Mesenchymal stem cell (in vitro differentiated cells and primary cell): ENCODE measurements at regions not wholly inside any gene's neighbourhood (a gene's known extent, or its start where the extent isn't known, plus 50 kb on each side); places are given as distances from the start of the nearest gene placed in this dataset.

Source experiments
- DNase-seq: peaks from one replicate; pipeline ENCODE4 v3.0.0-alpha.2; 2013
- H2AFZ ChIP-seq: one replicate; pipeline ENCODE4 v1.6.1; 2013; ENCODE audit warnings: low read depth, mild to moderate bottlenecking, control low read depth, inconsistent platforms, low read length, moderate library complexity
- H2AK5ac ChIP-seq: 2 replicates; pipeline ENCODE4 v1.6.1; 2013; ENCODE audit warnings: low read length, moderate library complexity, mild to moderate bottlenecking, inconsistent platforms; ENCODE audit not compliant: severe bottlenecking
- H2BK120ac ChIP-seq: one replicate; pipeline ENCODE4 v1.6.1; 2013; ENCODE audit warnings: low read depth, mild to moderate bottlenecking, inconsistent platforms, low read length, moderate library complexity
- H2BK12ac ChIP-seq, 2 experiments: one replicate each; pipeline ENCODE4 v1.6.1; 2013; ENCODE audit warnings: inconsistent platforms in 2 of 2, low read length in 2 of 2, mild to moderate bottlenecking in 2 of 2, moderate library complexity in 2 of 2, control low read depth in 1 of 2
- H2BK15ac ChIP-seq: one replicate; pipeline ENCODE4 v1.6.1; 2013; ENCODE audit warnings: mild to moderate bottlenecking, low read depth, inconsistent platforms; ENCODE audit not compliant: poor library complexity, severe bottlenecking
- H2BK5ac ChIP-seq: 2 replicates; pipeline ENCODE4 v1.6.1; 2013; ENCODE audit warnings: low read depth, mild to moderate bottlenecking, low read length, control low read depth, inconsistent platforms; ENCODE audit not compliant: poor library complexity, severe bottlenecking
- H3K14ac ChIP-seq, 2 experiments: one replicate each; pipeline ENCODE4 v1.6.1; 2013; ENCODE audit warnings: inconsistent platforms in 2 of 2, low read length in 2 of 2, control low read depth in 1 of 2, mild to moderate bottlenecking in 1 of 2, moderate library complexity in 1 of 2
- H3K18ac ChIP-seq, 2 experiments: one replicate each; pipeline ENCODE4 v1.6.1; 2013; ENCODE audit warnings: inconsistent platforms in 2 of 2, low read length in 2 of 2, control low read depth in 1 of 2, low read depth in 1 of 2, mild to moderate bottlenecking in 1 of 2
- H3K23ac ChIP-seq, 2 experiments: one replicate each; pipeline ENCODE4 v1.6.1; 2013; ENCODE audit warnings: inconsistent platforms in 2 of 2, low read length in 2 of 2, mild to moderate bottlenecking in 2 of 2, moderate library complexity in 2 of 2, control low read depth in 1 of 2
- H3K27ac ChIP-seq: 2 replicates; pipeline ENCODE4 v1.5.1; 2013; ENCODE audit warnings: mild to moderate bottlenecking, moderate library complexity, low read length, control low read depth, inconsistent platforms; ENCODE audit not compliant: poor library complexity, severe bottlenecking
- H3K27me3 ChIP-seq, 2 experiments: 2 replicates each; pipeline versions ENCODE4 v1.6.1 to v1.7.0; 2013; ENCODE audit warnings: low read length in 2 of 2, mild to moderate bottlenecking in 2 of 2, moderate library complexity in 2 of 2, control low read depth in 1 of 2, inconsistent platforms in 1 of 2; ENCODE audit not compliant: control insufficient read depth in 1 of 2, insufficient read depth in 1 of 2
- H3K36me3 ChIP-seq, 2 experiments: 2 replicates each; pipeline versions ENCODE4 v1.6.1 to v1.7.0; 2013; ENCODE audit warnings: low read length in 2 of 2, control low read depth in 1 of 2, inconsistent platforms in 1 of 2, low read depth in 1 of 2, mild to moderate bottlenecking in 1 of 2; ENCODE audit not compliant: insufficient read depth in 2 of 2, control insufficient read depth in 1 of 2
- H3K4ac ChIP-seq, 2 experiments: one replicate each; pipeline ENCODE4 v1.6.1; 2013; ENCODE audit warnings: inconsistent platforms in 2 of 2, low read length in 2 of 2, mild to moderate bottlenecking in 2 of 2, moderate library complexity in 2 of 2, control low read depth in 1 of 2, low read depth in 1 of 2
- H3K4me1 ChIP-seq: 2 replicates; pipeline ENCODE4 v1.6.1; 2013; ENCODE audit warnings: low read depth, low read length, control low read depth; ENCODE audit not compliant: control insufficient read depth, insufficient read depth
- H3K4me2 ChIP-seq: 2 replicates; pipeline ENCODE4 v1.6.1; 2013; ENCODE audit warnings: low read length, mild to moderate bottlenecking, inconsistent platforms; ENCODE audit not compliant: poor library complexity, severe bottlenecking
- H3K4me3 ChIP-seq, 2 experiments: 2 replicates each; pipeline versions ENCODE4 v1.5.1 to v1.7.0; 2013; ENCODE audit warnings: low read length in 2 of 2, mild to moderate bottlenecking in 2 of 2, control low read depth in 1 of 2, low read depth in 1 of 2; ENCODE audit not compliant: insufficient read depth in 1 of 2
- H3K79me1 ChIP-seq: replicated peaks from 2 replicates; pipeline ENCODE4 v1.6.1; 2013; ENCODE audit warnings: mild to moderate bottlenecking, control low read depth, low read length, inconsistent platforms; ENCODE audit not compliant: poor library complexity, severe bottlenecking
- H3K9ac ChIP-seq: 2 replicates; pipeline ENCODE4 v1.7.0; 2013; ENCODE audit warnings: mild to moderate bottlenecking, low read length, moderate library complexity
- H3K9me3 ChIP-seq: 2 replicates; pipeline ENCODE4 v1.7.0; 2013; ENCODE audit warnings: mild to moderate bottlenecking, low read length; ENCODE audit not compliant: control insufficient read depth
- H4K8ac ChIP-seq: one replicate; pipeline ENCODE4 v1.6.1; 2013; ENCODE audit warnings: inconsistent platforms, mild to moderate bottlenecking, low read length, moderate library complexity
- H4K91ac ChIP-seq: one replicate; pipeline ENCODE4 v1.6.1; 2013; ENCODE audit warnings: mild to moderate bottlenecking, low read length, inconsistent platforms
- WGBS: methylation state at CpG from one replicate; pipeline ENCODE4 v1.1.7; 2013; ENCODE audit warnings: mixed read lengths; 5-methylcytosine and 5-hydroxymethylcytosine counted together

DNA sequence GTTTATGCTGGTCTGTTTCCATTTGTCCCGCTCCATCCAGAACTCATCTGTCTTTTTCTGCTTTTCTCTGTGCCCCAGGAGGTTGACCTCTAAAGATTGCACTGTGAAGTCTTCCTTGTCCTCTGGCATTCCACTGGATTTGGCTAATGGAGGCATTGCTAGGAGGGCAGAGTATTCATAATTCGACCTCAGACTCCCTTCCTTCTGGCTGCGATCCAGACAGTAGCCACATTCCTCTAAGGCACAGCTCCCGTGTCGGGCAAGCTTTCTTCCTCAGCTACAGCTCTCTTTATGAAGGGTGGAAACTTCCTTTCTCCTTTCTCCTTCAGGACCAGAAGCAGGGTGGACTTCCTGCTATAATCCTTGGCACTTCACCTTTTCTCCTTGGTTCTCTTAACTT lies 175.9 kb downstream of the BAMBI start:
- no peak overlapping the region for H3K23ac ChIP-seq
- H2AK5ac ChIP-seq: no peak overlapping the region
- H3K27me3 ChIP-seq: peaks cover 0 to 52% of the 10 kb centered on the region in 2 experiments
- H3K4ac ChIP-seq: no peak overlapping the region
- H3K9ac ChIP-seq: no peak overlapping the region
- no peak overlapping the region for H4K8ac ChIP-seq
- H3K4me2 ChIP-seq: no peak overlapping the region
- H2BK15ac ChIP-seq: no peak overlapping the region
- peak overlapping the region; percentile 8 for H3K27ac ChIP-seq
- peak overlapping the region in 1 of 2 experiments; percentile 6 for H2BK12ac ChIP-seq
- H3K79me1 ChIP-seq: no peaks in the 10 kb centered on the region
- H2AFZ ChIP-seq: no peak overlapping the region
- H2BK120ac ChIP-seq: no peak overlapping the region
- peaks cover 3% of the 10 kb centered on the region for H3K4me1 ChIP-seq
- H3K18ac ChIP-seq: no peak overlapping the region
- WGBS: 52% methylated on average over 5 of the region's 5 CpGs
- peak; percentile 47 for DNase-seq
- H4K91ac ChIP-seq: no peak overlapping the region
- H3K4me3 ChIP-seq: no peak overlapping the region
- H3K14ac ChIP-seq: no peak overlapping the region
- H3K9me3 ChIP-seq: peaks cover 5% of the 10 kb centered on the region
- no peak overlapping the region for H2BK5ac ChIP-seq
- no peaks in the 10 kb centered on the region for H3K36me3 ChIP-seq

DNA sequence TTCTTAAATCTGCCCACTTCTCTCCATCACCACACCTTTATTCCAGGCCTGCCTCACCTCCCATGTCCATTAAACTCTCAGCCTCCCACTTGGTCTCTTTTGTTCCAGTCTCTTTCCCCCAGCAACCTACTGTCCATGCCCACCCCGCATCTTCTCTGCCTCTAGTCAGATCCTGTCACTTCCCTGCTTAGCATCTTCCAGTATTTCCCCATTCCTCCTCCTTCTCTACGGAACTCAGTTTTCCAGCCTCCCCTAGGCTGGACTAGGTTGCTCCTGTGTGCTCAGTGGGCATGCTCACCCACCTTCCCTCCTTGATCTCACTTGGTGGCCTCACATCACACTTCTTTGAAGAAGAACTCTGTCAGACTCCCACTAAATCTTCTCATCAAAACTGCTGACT lies 179.8 kb downstream of the BAMBI start:
- Histone ChIP-seq H4K91ac (no peak overlapping the region), H3K27ac (no peak overlapping the region), H3K9me3 (peaks cover 5% of the 10 kb centered on the region), H2BK15ac (no peak overlapping the region), H3K9ac (no peak overlapping the region), H2BK12ac (no peak overlapping the region), H3K4me2 (no peak overlapping the region), H2AFZ (no peak overlapping the region), H2BK5ac (no peak overlapping the region), H3K36me3 (no peaks in the 10 kb centered on the region), H3K23ac (no peak overlapping the region), H3K27me3 (peaks cover 0 to 36% of the 10 kb centered on the region in 2 experiments), H3K4me1 (peaks cover 3% of the 10 kb centered on the region), H3K4ac (no peak overlapping the region), H3K18ac (no peak overlapping the region), H3K79me1 (no peaks in the 10 kb centered on the region), H3K14ac (no peak overlapping the region), H3K4me3 (no peak overlapping the region), H4K8ac (no peak overlapping the region), H2AK5ac (no peak overlapping the region), H2BK120ac (no peak overlapping the region)
- 92% methylated on average over 2 of the region's 2 CpGs for WGBS
- DNase-seq: no peak

DNA sequence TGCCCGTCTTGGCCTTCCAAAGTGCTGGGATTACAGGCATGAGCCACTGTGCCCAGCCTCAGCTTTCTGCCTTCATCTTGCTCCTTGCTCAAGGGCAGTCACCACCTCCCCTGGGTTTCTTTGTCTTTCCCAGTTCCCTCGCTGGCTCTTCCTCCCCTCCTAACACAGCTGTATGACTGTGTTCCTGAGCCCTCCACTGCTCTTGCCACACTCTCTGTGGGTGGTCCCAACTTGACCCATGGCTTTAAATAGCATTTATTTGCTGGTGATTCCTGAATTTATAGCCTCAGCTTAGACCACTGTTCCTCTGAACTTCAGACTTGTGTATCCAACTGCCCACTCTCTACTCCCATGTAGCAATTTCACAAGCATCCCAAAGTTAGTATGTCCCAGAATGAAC lies 181.3 kb downstream of the BAMBI start:
- Histone ChIP-seq H3K4me2 (no peak overlapping the region), H3K27ac (no peak overlapping the region), H3K23ac (no peak overlapping the region), H2BK120ac (no peak overlapping the region), H3K4ac (no peak overlapping the region), H3K14ac (no peak overlapping the region), H3K9ac (no peak overlapping the region), H3K4me3 (no peak overlapping the region), H2AFZ (no peak overlapping the region), H4K91ac (no peak overlapping the region), H3K9me3 (peaks cover 5% of the 10 kb centered on the region), H2BK5ac (no peak overlapping the region), H2AK5ac (no peak overlapping the region), H3K79me1 (no peaks in the 10 kb centered on the region), H3K36me3 (no peaks in the 10 kb centered on the region), H3K27me3 (peaks cover 0 to 28% of the 10 kb centered on the region in 2 experiments), H3K4me1 (peaks cover 2% of the 10 kb centered on the region), H2BK12ac (peak overlapping the region in 1 of 2 experiments; percentile 10), H3K18ac (peak overlapping the region; percentile 3 to 69), H2BK15ac (peak overlapping the region; percentile 49), H4K8ac (no peak overlapping the region)
- 84% methylated on average over 2 of the region's 2 CpGs for whole genome bisulfite sequencing
- peak; percentile 50 for DNase-seq

DNA sequence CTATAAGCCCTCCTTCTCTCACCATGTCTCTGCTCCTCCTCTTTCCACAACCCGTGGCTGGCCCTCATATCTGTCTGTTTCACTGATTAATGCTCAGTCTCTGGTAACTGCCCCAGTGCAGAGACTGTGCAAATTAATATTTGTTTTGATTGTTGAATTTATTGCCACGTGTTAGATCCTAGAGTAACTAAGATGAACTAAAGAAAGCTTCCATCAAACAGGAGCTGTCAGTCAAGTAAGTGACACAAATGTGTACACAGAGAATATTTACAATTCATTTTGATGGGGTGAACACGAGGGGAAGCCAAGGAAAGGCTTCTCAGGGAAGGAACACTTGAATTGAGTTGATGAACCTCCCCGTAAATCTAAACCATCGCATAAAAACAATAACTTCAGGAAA lies 182.5 kb downstream of the BAMBI start:
- H2BK15ac ChIP-seq: no peak overlapping the region
- H3K14ac ChIP-seq: peak overlapping the region in 1 of 2 experiments; percentile 48
- H3K79me1 ChIP-seq: no peaks in the 10 kb centered on the region
- H4K91ac ChIP-seq: no peak overlapping the region
- H2AFZ ChIP-seq: no peak overlapping the region
- no peak overlapping the region for H3K4me3 ChIP-seq
- no peak overlapping the region for H2AK5ac ChIP-seq
- H3K18ac ChIP-seq: no peak overlapping the region
- H3K9me3 ChIP-seq: peaks cover 5% of the 10 kb centered on the region
- no peaks in the 10 kb centered on the region for H3K4me1 ChIP-seq
- H3K9ac ChIP-seq: no peak overlapping the region
- peaks cover 0 to 19% of the 10 kb centered on the region in 2 experiments for H3K27me3 ChIP-seq
- no peak overlapping the region for H3K27ac ChIP-seq
- DNase-seq: no peak
- H3K23ac ChIP-seq: no peak overlapping the region
- 29% methylated on average over 2 of the region's 5 CpGs for WGBS
- H2BK12ac ChIP-seq: peak overlapping the region; percentile 35 to 64
- H3K36me3 ChIP-seq: no peaks in the 10 kb centered on the region
- no peak overlapping the region for H3K4me2 ChIP-seq
- no peak overlapping the region for H2BK120ac ChIP-seq
- no peak overlapping the region for H4K8ac ChIP-seq
- H3K4ac ChIP-seq: no peak overlapping the region
- H2BK5ac ChIP-seq: no peak overlapping the region
